ENCODE measurements at regions not wholly inside any gene's neighbourhood (a gene's known extent, or its start where the extent isn't known, plus 50 kb on each side); places are given as distances from the start of the nearest gene placed in this dataset.

DNA sequence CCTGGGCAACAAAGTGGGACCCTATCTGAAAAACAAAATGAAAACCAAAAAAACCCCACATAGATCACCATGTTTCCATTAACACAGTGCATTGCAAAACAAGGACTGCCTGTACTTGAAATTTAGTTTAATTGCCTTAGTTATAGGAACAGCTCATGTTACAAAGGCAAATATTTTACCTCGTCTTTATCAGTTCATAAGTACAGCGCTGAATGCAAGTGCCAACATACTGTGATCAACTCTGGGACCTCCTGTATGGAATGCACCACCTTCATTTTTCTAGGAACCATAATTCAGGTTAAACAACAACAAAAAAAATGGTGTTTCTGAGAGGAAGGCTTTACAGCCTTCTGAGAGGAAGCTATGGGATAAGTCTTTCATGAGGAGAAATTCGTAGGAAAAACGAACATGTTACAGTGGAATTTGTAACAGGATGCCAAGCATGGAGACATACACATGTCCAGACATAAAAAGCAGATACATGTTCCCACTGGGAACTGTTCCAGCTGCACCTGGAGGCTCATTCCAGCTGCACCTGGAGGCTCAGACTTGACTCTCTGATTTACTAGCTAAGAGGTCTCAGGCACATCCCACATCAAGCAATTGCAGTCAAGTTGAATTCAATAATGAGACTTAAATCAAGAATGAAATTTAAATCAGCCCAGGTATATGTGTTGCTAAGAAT is 821.3 kb downstream of the NLGN4Y start:
- H3K4me1 ChIP-seq = no peaks in the 10 kb centered on the region
- H3K36me3 ChIP-seq = no peaks in the 10 kb centered on the region
- no peaks in the 10 kb centered on the region for H3K9me3 ChIP-seq
- ATAC-seq (ENCODE audit: low FRiP score in 2 of 2) = no peak
- H3K27ac ChIP-seq = no peak overlapping the region
- TF ChIP-seq, protein P1, sequence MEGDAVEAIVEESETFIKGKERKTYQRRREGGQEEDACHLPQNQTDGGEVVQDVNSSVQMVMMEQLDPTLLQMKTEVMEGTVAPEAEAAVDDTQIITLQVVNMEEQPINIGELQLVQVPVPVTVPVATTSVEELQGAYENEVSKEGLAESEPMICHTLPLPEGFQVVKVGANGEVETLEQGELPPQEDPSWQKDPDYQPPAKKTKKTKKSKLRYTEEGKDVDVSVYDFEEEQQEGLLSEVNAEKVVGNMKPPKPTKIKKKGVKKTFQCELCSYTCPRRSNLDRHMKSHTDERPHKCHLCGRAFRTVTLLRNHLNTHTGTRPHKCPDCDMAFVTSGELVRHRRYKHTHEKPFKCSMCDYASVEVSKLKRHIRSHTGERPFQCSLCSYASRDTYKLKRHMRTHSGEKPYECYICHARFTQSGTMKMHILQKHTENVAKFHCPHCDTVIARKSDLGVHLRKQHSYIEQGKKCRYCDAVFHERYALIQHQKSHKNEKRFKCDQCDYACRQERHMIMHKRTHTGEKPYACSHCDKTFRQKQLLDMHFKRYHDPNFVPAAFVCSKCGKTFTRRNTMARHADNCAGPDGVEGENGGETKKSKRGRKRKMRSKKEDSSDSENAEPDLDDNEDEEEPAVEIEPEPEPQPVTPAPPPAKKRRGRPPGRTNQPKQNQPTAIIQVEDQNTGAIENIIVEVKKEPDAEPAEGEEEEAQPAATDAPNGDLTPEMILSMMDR (IDR thresholded peaks at IDR 0.05) = no peak
- TF ChIP-seq EP300 (IDR thresholded peaks at IDR 0.05) (no peak), POLR2AphosphoS5 (IDR thresholded peaks at IDR 0.05) (no peak), POLR2A (IDR thresholded peaks at IDR 0.05) (no peak)
- WGBS, 2 donors = 69% methylated on average over 4 of the region's 4 CpGs; no CpG with 5 or more reads in 1 of the 2 donors
- H3K27me3 ChIP-seq = no peaks in the 10 kb centered on the region
- DNase-seq = no peak
- no peak overlapping the region for H3K4me3 ChIP-seq

DNA sequence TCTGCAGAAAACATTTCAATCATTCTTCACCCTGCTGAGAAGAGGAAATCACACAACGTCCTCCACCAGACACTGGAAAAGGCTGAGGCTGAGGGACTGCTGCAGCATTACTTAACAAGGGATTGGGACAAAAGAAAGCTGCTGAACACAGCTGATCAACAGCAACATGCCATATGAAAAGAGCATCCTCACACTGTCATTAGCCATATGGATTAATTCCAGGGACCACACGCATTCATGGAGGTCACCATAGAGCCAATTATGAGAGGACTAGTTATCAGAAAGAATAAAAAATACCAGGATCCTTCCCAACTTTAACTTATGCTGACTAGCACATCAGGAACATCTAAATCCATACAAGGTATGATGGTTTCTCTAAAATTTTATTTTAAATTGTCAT is 825.0 kb downstream of the NLGN4Y start:
- H3K27me3 ChIP-seq = no peaks in the 10 kb centered on the region
- no peak overlapping the region for H3K4me3 ChIP-seq
- TF ChIP-seq, protein P1 (IDR thresholded peaks at IDR 0.05) = no peak
- TF ChIP-seq POLR2A (IDR thresholded peaks at IDR 0.05) (no peak), EP300 (IDR thresholded peaks at IDR 0.05) (no peak), POLR2AphosphoS5 (IDR thresholded peaks at IDR 0.05) (no peak)
- DNase-seq = no peak
- no peaks in the 10 kb centered on the region for H3K36me3 ChIP-seq
- H3K4me1 ChIP-seq = no peaks in the 10 kb centered on the region
- no peak for ATAC-seq (ENCODE audit: low FRiP score in 2 of 2)
- no peak overlapping the region for H3K27ac ChIP-seq
- 42% methylated on average over 2 of the region's 2 CpGs; no CpG with 5 or more reads in 1 of the 2 donors for WGBS, 2 donors
- no peaks in the 10 kb centered on the region for H3K9me3 ChIP-seq

DNA sequence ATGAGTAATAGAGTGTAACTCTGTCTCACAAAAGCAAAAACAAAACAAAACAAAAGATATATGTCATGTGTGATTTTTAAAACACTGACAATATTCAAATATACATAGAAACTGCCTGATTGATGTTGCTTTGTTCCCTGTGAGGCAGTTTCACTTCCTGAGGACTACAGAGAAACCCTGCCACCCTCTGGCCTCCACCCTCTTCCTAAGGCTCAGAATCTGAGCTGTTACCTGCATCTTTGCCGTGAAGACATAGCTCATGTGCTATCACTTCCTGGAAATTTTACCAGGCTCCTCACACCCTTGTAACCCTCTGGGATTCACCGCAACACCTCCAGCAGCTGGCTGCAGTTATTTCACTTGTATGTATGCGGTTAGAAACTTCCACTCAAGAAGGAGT is 831.0 kb downstream of the NLGN4Y start:
- Histone ChIP-seq H3K4me3 (no peak overlapping the region), H3K4me1 (no peaks in the 10 kb centered on the region), H3K27ac (no peak overlapping the region), H3K27me3 (no peaks in the 10 kb centered on the region), H3K36me3 (no peaks in the 10 kb centered on the region), H3K9me3 (no peaks in the 10 kb centered on the region)
- WGBS, 2 donors = 100% methylated on average over 1 of the region's 3 CpGs; no CpG with 5 or more reads in 1 of the 2 donors
- ATAC-seq (ENCODE audit: low FRiP score in 2 of 2) = no peak
- DNase-seq = no peak
- TF ChIP-seq POLR2AphosphoS5 (IDR thresholded peaks at IDR 0.05) (no peak), POLR2A (IDR thresholded peaks at IDR 0.05) (no peak)

DNA sequence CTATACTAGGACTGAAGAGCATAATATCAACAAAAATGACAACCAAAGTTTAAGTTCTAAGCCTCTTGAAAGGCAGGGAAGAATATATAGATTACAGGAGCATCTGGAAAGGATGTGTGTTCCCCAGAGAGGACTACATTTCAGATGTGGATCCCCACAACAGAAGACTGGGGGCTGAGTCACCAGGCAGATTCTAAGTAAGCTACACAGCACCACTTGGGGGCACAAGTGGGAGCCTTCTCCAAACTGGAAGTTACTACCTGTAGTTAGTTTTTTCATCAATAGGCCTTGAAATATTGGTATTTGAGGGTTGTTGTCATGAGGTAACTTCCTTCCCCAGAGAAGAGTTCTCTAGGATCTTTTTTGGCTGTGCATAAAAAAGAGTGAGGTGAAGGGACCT is 836.1 kb downstream of the NLGN4Y start:
- H3K27me3 ChIP-seq = no peaks in the 10 kb centered on the region
- TF ChIP-seq POLR2AphosphoS5 (IDR thresholded peaks at IDR 0.05) (no peak), POLR2A (IDR thresholded peaks at IDR 0.05) (no peak), EP300 (IDR thresholded peaks at IDR 0.05) (no peak)
- TF ChIP-seq, protein P1 (IDR thresholded peaks at IDR 0.05) = no peak

DNA sequence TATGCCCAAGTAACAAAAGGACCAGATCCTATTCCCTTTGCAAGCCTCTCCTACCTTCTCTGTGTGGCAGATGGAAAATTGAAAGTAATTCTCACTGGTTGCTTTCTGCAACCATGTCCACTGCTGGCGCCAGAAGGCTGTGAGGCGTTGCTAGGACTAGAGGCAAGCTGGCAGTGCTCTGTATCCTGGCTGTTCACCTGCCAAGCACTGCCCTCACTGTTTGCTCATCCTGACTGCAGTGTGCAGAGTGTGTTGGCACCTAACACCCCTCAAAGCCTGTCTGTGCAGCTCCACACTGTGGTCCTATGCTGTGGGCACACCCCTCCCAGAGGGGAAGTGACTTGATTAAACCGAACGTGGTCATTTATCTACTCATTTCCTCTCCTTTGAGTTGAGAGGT is 840.7 kb downstream of the NLGN4Y start:
- no peaks in the 10 kb centered on the region for H3K36me3 ChIP-seq
- WGBS, 2 donors = 0% methylated on average over 2 of the region's 4 CpGs; no CpG with 5 or more reads in 1 of the 2 donors
- H3K4me1 ChIP-seq = no peaks in the 10 kb centered on the region
- no peaks in the 10 kb centered on the region for H3K9me3 ChIP-seq
- no peaks in the 10 kb centered on the region for H3K27me3 ChIP-seq
- H3K27ac ChIP-seq = no peak overlapping the region
- no peak for DNase-seq
- TF ChIP-seq, protein P1 (IDR thresholded peaks at IDR 0.05) = no peak
- no peak for TF ChIP-seq POLR2AphosphoS5 (IDR thresholded peaks at IDR 0.05)
- TF ChIP-seq EP300 (IDR thresholded peaks at IDR 0.05) = no peak
- TF ChIP-seq POLR2A (IDR thresholded peaks at IDR 0.05) = no peak
- H3K4me3 ChIP-seq = no peak overlapping the region
- ATAC-seq (ENCODE audit: low FRiP score in 2 of 2) = no peak

More for the DNA sequence above, 836.1 kb downstream of the NLGN4Y start:
- no peak for DNase-seq
- Histone ChIP-seq H3K4me3 (no peak overlapping the region), H3K36me3 (no peaks in the 10 kb centered on the region), H3K4me1 (no peaks in the 10 kb centered on the region), H3K27ac (no peak overlapping the region), H3K9me3 (no peaks in the 10 kb centered on the region)
- no peak for ATAC-seq (ENCODE audit: low FRiP score in 2 of 2)

Measured in upper lobe of left lung (tissue), 6 donors.